Ovary (tissue), 7 donors: ENCODE measurements at regions not wholly inside any gene's neighbourhood (a gene's known extent, or its start where the extent isn't known, plus 50 kb on each side); places are given as distances from the start of the nearest gene placed in this dataset.

ENCODE experiments used
- DNase-seq, 5 donors: peaks; one replicate each; pipeline ENCODE4 v3.0.0-alpha.2; 2019 to 2020
- H3K27ac ChIP-seq, 2 donors: fragments of 200-600 bp; one replicate each; pipeline versions ENCODE4 v1.5.1 to v1.8.0; 2019 to 2022
- H3K27me3 ChIP-seq: fragments of 200-600 bp; one replicate; pipeline ENCODE4 v1.8.0; 2022
- H3K36me3 ChIP-seq: fragments of 200-600 bp; sonication (generic); one replicate; pipeline ENCODE4 v1.5.1; 2019
- H3K4me1 ChIP-seq: one replicate; pipeline ENCODE4 v1.8.1; 2013; ENCODE audit warnings: mild to moderate bottlenecking, moderate library complexity; ENCODE audit not compliant: insufficient read depth
- H3K4me3 ChIP-seq: fragments of 200-600 bp; sonication (generic); one replicate; pipeline ENCODE4 v1.5.1; 2017
- H3K9me3 ChIP-seq, 2 donors: fragments of 200-600 bp in 1 of 2; sonication (generic) in 1 of 2; one replicate each; pipeline versions ENCODE4 v1.5.1 to v1.8.1; 2013 to 2019; ENCODE audit warnings: mild to moderate bottlenecking in 1 of 2, moderate library complexity in 1 of 2
- EP300 ChIP-seq: sonication (generic); formaldehyde crosslinking; IDR thresholded peaks from one replicate; pipeline ENCODE4 v1.6.1; 2017; ENCODE audit warnings: antibody characterized with exemption
- POLR2A ChIP-seq: fragments of 450-650 bp; IDR thresholded peaks from one replicate; pipeline ENCODE4 v1.6.1; 2017; ENCODE audit warnings: antibody characterized with exemption, mild to moderate bottlenecking, moderate library complexity
- WGBS, 3 donors: extraction: QIAGEN DNeasy Blood & Tissue Kit in 1 of 3; methylation state at CpG; one replicate each; pipeline versions ENCODE4 v1.1.5 to v1.1.7; 2013 to 2017; 5-methylcytosine and 5-hydroxymethylcytosine counted together
- intact Hi-C, 4 donors: fragments of 100-400 bp; cut with DNase I; formaldehyde crosslinking; loops; one replicate each; pipeline versions ENCODE4 v1.11.0 to v1.15.1; 2022 to 2023
- TF ChIP-seq, protein P1 (sequence below), 3 donors: fragments of 450-650 bp in 2 of 3; fragments of 200-600 bp in 1 of 3; IDR thresholded peaks; one replicate each; pipeline versions ENCODE4 v1.5.1 to v1.8.0; 2016 to 2022; ENCODE audit warnings: antibody characterized with exemption in 3 of 3, mild to moderate bottlenecking in 1 of 3
- donor health status: DM: no; HTN: no; CAD: no; lungs with moderate emphysema.
- donor health status: DM: no; HTN: no; CAD: no.
- donor health status: Bipolar disorder and iron deficiency.
- donor health status: DM: no; HTN: no; CAD: no.
- donor health status: DM: yes; HTN: yes; CAD: no.

DNA sequence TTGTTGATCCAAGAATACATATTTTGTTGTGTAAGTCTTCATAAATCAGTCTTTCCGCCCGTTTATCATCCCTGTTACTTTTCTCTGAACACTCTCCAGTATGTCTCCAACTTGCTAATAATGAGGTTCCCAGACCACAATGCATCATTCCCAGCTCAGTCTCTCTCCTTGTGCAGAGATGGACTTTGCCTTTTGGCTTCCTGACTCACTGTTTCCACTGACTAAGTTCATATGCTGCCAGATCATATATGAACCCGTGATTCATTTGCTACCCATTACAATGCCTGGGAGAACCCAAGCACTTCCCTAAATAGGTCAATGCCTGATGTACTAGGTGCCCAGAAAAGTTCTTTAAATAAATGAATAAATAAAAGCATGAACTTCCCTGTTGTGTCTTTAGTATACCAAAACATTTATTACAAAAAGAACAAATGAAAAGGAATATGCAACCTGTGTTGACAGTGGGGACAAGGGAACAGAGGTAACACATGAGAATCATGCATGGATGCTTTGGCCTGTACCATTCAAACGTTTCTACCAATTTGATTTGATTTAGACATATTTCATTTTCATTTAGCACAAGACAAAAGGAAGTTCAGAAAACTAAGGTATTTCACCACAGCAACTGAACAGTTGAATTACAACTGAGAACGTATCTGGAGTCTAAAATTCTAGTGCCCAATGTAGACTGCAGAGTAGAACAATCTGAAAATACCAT is 215.4 kb upstream of the HNRNPA3 start:
- DNase-seq: no peak
- no peak overlapping the region for H3K27ac ChIP-seq
- intact Hi-C loops: no loop called here
- H3K27me3 ChIP-seq: no peaks in the 10 kb centered on the region
- H3K4me3 ChIP-seq: no peak overlapping the region
- H3K9me3 ChIP-seq: no peaks in the 10 kb centered on the region
- TF ChIP-seq, protein P1, sequence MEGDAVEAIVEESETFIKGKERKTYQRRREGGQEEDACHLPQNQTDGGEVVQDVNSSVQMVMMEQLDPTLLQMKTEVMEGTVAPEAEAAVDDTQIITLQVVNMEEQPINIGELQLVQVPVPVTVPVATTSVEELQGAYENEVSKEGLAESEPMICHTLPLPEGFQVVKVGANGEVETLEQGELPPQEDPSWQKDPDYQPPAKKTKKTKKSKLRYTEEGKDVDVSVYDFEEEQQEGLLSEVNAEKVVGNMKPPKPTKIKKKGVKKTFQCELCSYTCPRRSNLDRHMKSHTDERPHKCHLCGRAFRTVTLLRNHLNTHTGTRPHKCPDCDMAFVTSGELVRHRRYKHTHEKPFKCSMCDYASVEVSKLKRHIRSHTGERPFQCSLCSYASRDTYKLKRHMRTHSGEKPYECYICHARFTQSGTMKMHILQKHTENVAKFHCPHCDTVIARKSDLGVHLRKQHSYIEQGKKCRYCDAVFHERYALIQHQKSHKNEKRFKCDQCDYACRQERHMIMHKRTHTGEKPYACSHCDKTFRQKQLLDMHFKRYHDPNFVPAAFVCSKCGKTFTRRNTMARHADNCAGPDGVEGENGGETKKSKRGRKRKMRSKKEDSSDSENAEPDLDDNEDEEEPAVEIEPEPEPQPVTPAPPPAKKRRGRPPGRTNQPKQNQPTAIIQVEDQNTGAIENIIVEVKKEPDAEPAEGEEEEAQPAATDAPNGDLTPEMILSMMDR (IDR thresholded peaks at IDR 0.05): no peak
- TF ChIP-seq POLR2A: no peak
- H3K4me1 ChIP-seq: no peaks in the 10 kb centered on the region
- WGBS, 3 donors: 41 to 47% (median 42%) methylated on average over 5 of the region's 5 CpGs
- H3K36me3 ChIP-seq: no peaks in the 10 kb centered on the region

DNA sequence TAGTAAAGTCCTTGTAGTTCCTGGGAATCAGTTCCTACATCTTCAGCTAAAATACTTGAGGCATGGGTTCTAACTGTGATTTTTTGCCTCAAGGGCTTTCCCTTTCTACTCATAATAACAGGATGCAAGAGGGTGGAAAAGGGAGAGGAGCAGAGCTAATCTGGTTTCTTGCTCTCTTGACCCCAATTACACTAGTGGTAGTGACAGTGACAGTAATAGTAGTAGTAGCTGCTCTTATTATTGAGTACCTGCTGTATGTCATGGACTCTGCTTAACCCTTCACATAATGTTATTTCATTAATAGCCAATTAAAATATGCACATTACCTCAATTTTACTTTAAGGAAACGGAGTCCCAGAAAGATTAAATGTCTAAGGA is 214.8 kb upstream of the HNRNPA3 start:
- TF ChIP-seq POLR2A (no peak), EP300 (no peak)
- TF ChIP-seq, protein P1 (IDR thresholded peaks at IDR 0.05): no peak
- Histone ChIP-seq H3K4me1 (no peaks in the 10 kb centered on the region), H3K27ac (no peak overlapping the region), H3K36me3 (no peaks in the 10 kb centered on the region), H3K4me3 (no peak overlapping the region), H3K9me3 (no peaks in the 10 kb centered on the region), H3K27me3 (no peaks in the 10 kb centered on the region)
- intact Hi-C loops: no loop called here
- 92 to 100% (median 98%) methylated on average over 1 of the region's 1 CpG for WGBS, 3 donors
- DNase-seq: no peak

DNA sequence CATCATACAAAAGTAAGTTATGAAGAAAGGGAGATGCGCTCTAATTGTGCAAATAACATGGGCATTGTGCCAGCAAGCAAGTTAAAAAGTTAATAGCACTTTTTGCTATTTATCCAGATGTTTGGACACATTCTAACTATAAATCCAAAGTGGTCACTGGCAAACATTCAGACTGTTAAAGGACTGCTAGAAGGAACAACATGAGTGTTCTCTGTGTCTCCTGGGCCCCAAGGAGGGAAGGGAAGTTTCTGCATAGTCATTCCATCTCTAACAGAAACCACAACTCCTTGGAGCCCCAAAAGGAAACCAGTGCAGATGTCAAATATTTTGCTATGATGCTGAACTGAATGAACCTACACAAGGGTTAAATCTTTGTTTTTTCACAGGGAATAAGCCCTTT is 213.3 kb upstream of the HNRNPA3 start:
- no peak for DNase-seq
- Histone ChIP-seq H3K27ac (no peak overlapping the region), H3K36me3 (no peaks in the 10 kb centered on the region), H3K4me1 (no peaks in the 10 kb centered on the region), H3K9me3 (no peaks in the 10 kb centered on the region), H3K4me3 (no peak overlapping the region), H3K27me3 (no peaks in the 10 kb centered on the region)
- intact Hi-C loops: no loop called here
- WGBS, 3 donors: 63 to 71% (median 68%) methylated on average over 1 of the region's 1 CpG
- TF ChIP-seq EP300 (no peak), POLR2A (no peak)
- TF ChIP-seq, protein P1 (IDR thresholded peaks at IDR 0.05): no peak

DNA sequence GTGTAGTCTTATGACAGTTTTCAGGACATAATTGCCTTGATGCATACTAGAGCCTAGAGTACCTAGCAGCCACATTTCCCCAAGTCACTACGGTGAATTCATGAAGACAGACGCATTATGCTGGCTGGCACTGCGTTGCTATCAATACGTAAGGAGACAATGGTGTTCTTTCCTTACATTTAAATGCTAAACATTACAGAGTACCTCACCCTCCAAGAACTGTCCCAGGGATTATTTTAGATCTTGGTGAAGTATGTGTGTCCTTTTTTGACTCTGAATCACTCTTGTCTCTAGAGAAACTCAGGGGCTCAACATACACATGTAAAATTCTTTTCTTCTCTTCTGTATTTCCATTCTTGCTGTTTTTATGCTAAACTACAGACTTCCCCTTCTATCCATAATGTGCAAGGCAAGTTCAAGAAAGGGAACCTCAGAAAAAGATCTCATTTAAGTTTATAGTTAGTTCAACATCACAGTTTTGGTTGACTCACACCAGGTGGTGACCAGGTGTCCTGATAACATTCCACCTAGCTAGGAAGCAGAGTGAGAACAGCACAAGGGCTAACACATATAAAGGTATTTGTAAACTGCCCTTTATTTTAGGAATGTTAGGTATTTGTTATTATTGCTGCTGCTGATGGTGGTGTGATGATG is 212.4 kb upstream of the HNRNPA3 start:
- WGBS, 3 donors: 93 to 97% (median 97%) methylated on average over 4 of the region's 4 CpGs
- no peaks in the 10 kb centered on the region for H3K9me3 ChIP-seq
- DNase-seq: no peak

DNA sequence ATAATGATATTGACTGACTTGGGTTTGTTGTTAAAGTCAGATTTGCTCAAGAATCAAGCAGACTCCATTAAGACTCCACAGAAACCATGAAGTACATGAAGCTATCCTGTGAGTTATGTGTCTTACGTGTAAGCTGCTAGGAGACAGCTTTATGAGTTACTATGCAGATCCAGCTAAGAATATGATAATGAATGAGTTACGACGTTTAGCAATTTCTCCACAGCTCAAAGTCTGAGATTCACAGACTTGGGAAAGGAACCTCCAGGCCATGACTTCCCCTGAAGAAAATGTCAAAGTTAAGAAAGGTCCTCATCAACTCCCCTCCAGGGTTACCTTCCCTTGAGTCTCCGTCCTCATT is 211.9 kb upstream of the HNRNPA3 start:
- Histone ChIP-seq H3K9me3 (no peaks in the 10 kb centered on the region), H3K4me1 (no peaks in the 10 kb centered on the region), H3K4me3 (no peak overlapping the region), H3K36me3 (no peaks in the 10 kb centered on the region), H3K27ac (no peak overlapping the region), H3K27me3 (no peaks in the 10 kb centered on the region)
- no peak for TF ChIP-seq EP300
- no peak for DNase-seq
- intact Hi-C loops: no loop called here
- WGBS, 3 donors: 82 to 92% (median 89%) methylated on average over 4 of the region's 4 CpGs

More for the DNA sequence above, 212.4 kb upstream of the HNRNPA3 start:
- Histone ChIP-seq H3K4me3 (no peak overlapping the region), H3K27me3 (no peaks in the 10 kb centered on the region), H3K36me3 (no peaks in the 10 kb centered on the region), H3K4me1 (no peaks in the 10 kb centered on the region), H3K27ac (no peak overlapping the region)
- intact Hi-C loops: no loop called here
- no peak for TF ChIP-seq POLR2A
